OCI-LY1 (cell line): ENCODE measurements at regions not wholly inside any gene's neighbourhood (a gene's known extent, or its start where the extent isn't known, plus 50 kb on each side); places are given as distances from the start of the nearest gene placed in this dataset.

ENCODE experiments used
- H2AFZ ChIP-seq: fragments of 200-600 bp; sonication (generic), shearing (Covaris generic); 2 replicates; pipeline ENCODE4 v1.6.0; 2014; ENCODE audit warnings: antibody characterized with exemption, mild to moderate bottlenecking, low read length
- H3F3A ChIP-seq: fragments of 200-600 bp; sonication (generic), shearing (Covaris generic); 2 replicates; pipeline ENCODE4 v1.6.0; 2014; ENCODE audit warnings: mild to moderate bottlenecking, antibody characterized with exemption, low read length, moderate library complexity; ENCODE audit not compliant: insufficient read depth
- H3K27ac ChIP-seq: fragments of 200-600 bp; sonication (generic); 2 replicates; pipeline ENCODE4 v1.5.1; 2014; ENCODE audit warnings: low read length, mixed run types, mild to moderate bottlenecking, low read depth; ENCODE audit not compliant: poor library complexity, severe bottlenecking
- H3K27me3 ChIP-seq: fragments of 200-600 bp; sonication (generic); 2 replicates; pipeline ENCODE4 v1.6.0; 2014; ENCODE audit warnings: antibody characterized with exemption, mild to moderate bottlenecking, low read length, moderate library complexity; ENCODE audit not compliant: insufficient read depth
- H3K36me3 ChIP-seq: fragments of 200-600 bp; sonication (generic); 2 replicates; pipeline ENCODE4 v1.6.1; 2014; ENCODE audit warnings: mild to moderate bottlenecking, antibody characterized with exemption, low read length, moderate library complexity, mixed read lengths; ENCODE audit not compliant: insufficient read depth
- H3K4me1 ChIP-seq: fragments of 200-600 bp; sonication (generic); 2 replicates; pipeline ENCODE4 v1.5.1; 2014; ENCODE audit warnings: mild to moderate bottlenecking, low read length, moderate library complexity; ENCODE audit not compliant: insufficient read depth, severe bottlenecking
- H3K4me2 ChIP-seq: fragments of 200-600 bp; sonication (generic), shearing (Covaris generic); 2 replicates; pipeline ENCODE4 v1.6.1; 2014; ENCODE audit warnings: low read length
- H3K4me3 ChIP-seq: fragments of 200-600 bp; sonication (generic); 2 replicates; pipeline ENCODE4 v1.5.1; 2014; ENCODE audit warnings: low read length, low read depth, mild to moderate bottlenecking, mixed read lengths; ENCODE audit not compliant: poor library complexity, severe bottlenecking
- H3K79me2 ChIP-seq: fragments of 200-600 bp; shearing (Covaris generic); 2 replicates; pipeline ENCODE4 v1.6.1; 2016; ENCODE audit warnings: mixed run types, low read length, mixed read lengths; ENCODE audit not compliant: insufficient read depth
- H3K9ac ChIP-seq: fragments of 200-600 bp; sonication (generic), shearing (Covaris generic); 2 replicates; pipeline ENCODE4 v1.6.1; 2014; ENCODE audit warnings: mild to moderate bottlenecking, low read length, mixed read lengths
- H3K9me2 ChIP-seq: fragments of 200-600 bp; sonication (generic), shearing (Covaris generic); 2 replicates; pipeline ENCODE4 v1.6.1; 2014; ENCODE audit warnings: low read depth, mild to moderate bottlenecking, low read length, mixed read lengths
- H3K9me3 ChIP-seq: fragments of 200-600 bp; shearing (Covaris generic); 2 replicates; pipeline ENCODE4 v1.6.1; 2014; ENCODE audit warnings: low read length, mixed read lengths
- H4K20me1 ChIP-seq: fragments of 200-600 bp; sonication (generic), shearing (Covaris generic); 2 replicates; pipeline ENCODE4 v1.6.0; 2016; ENCODE audit warnings: mild to moderate bottlenecking, low read length; ENCODE audit not compliant: insufficient read depth
- CTCF ChIP-seq: fragments of 200-600 bp; sonication (generic), shearing (Covaris generic); IDR thresholded peaks from 2 replicates; pipeline ENCODE4 v1.5.1; 2017; ENCODE audit warnings: mild to moderate bottlenecking, antibody characterized with exemption, low read length, moderate library complexity, mixed read lengths
- EZH2 ChIP-seq: fragments of 200-600 bp; sonication (generic), shearing (Covaris generic); IDR thresholded peaks from 2 replicates; pipeline ENCODE4 v1.8.0; 2017; ENCODE audit warnings: borderline replicate concordance, mixed run types, mild to moderate bottlenecking, antibody characterized with exemption, low read length, moderate library complexity, mixed read lengths

- H3K27me3 ChIP-seq = no peaks in the 10 kb centered on the region
- H3K9me3 ChIP-seq = no peaks in the 10 kb centered on the region
- no peaks in the 10 kb centered on the region for H3K9me2 ChIP-seq
- H3K4me2 ChIP-seq = no peak overlapping the region
- no peak overlapping the region for H3K4me3 ChIP-seq
- no peak overlapping the region for H3K9ac ChIP-seq
- no peaks in the 10 kb centered on the region for H3K36me3 ChIP-seq
- TF ChIP-seq CTCF (no peak), EZH2 (no peak)
- no peaks in the 10 kb centered on the region for H3F3A ChIP-seq
- H4K20me1 ChIP-seq = no peaks in the 10 kb centered on the region
- H2AFZ ChIP-seq = no peak overlapping the region
- no peaks in the 10 kb centered on the region for H3K4me1 ChIP-seq
- no peak overlapping the region for H3K27ac ChIP-seq
- no peaks in the 10 kb centered on the region for H3K79me2 ChIP-seq
Measured at GRCh38 chr21:15174923-15175322, 110.1 kb upstream of the NRIP1 start.

- Histone ChIP-seq H3K9ac (no peak overlapping the region), H3K4me3 (no peak overlapping the region), H3F3A (no peaks in the 10 kb centered on the region), H3K9me2 (no peaks in the 10 kb centered on the region), H3K4me1 (no peaks in the 10 kb centered on the region), H4K20me1 (no peaks in the 10 kb centered on the region), H3K27ac (no peak overlapping the region), H3K79me2 (no peaks in the 10 kb centered on the region), H3K4me2 (no peak overlapping the region), H2AFZ (no peak overlapping the region), H3K27me3 (no peaks in the 10 kb centered on the region), H3K9me3 (no peaks in the 10 kb centered on the region), H3K36me3 (no peaks in the 10 kb centered on the region)
- TF ChIP-seq CTCF = no peak
- TF ChIP-seq EZH2 = no peak
Measured at GRCh38 chr21:15182731-15183130, 117.9 kb upstream of the NRIP1 start.

- Histone ChIP-seq H2AFZ (no peak overlapping the region), H3K9ac (no peak overlapping the region), H3K9me3 (no peaks in the 10 kb centered on the region), H3K27me3 (no peaks in the 10 kb centered on the region), H3F3A (no peaks in the 10 kb centered on the region), H3K36me3 (no peaks in the 10 kb centered on the region), H3K79me2 (no peaks in the 10 kb centered on the region), H3K27ac (no peak overlapping the region), H4K20me1 (no peaks in the 10 kb centered on the region), H3K4me1 (no peaks in the 10 kb centered on the region), H3K4me2 (no peak overlapping the region), H3K9me2 (no peaks in the 10 kb centered on the region), H3K4me3 (no peak overlapping the region)
- TF ChIP-seq CTCF = no peak
- no peak for TF ChIP-seq EZH2
Measured at GRCh38 chr21:15183813-15184257, 119.0 kb upstream of the NRIP1 start.
